ENCODE measurements at regions not wholly inside any gene's neighbourhood (a gene's known extent, or its start where the extent isn't known, plus 50 kb on each side); places are given as distances from the start of the nearest gene placed in this dataset.
A peak's percentile ranks its signal among the peaks of the same experiment; 100 is the strongest.
"Not testable (repeated sequence)": the region's sequence is repeated elsewhere in the genome, so short reads cannot be mapped to it uniquely, and the experiment has no call there.

DNA sequence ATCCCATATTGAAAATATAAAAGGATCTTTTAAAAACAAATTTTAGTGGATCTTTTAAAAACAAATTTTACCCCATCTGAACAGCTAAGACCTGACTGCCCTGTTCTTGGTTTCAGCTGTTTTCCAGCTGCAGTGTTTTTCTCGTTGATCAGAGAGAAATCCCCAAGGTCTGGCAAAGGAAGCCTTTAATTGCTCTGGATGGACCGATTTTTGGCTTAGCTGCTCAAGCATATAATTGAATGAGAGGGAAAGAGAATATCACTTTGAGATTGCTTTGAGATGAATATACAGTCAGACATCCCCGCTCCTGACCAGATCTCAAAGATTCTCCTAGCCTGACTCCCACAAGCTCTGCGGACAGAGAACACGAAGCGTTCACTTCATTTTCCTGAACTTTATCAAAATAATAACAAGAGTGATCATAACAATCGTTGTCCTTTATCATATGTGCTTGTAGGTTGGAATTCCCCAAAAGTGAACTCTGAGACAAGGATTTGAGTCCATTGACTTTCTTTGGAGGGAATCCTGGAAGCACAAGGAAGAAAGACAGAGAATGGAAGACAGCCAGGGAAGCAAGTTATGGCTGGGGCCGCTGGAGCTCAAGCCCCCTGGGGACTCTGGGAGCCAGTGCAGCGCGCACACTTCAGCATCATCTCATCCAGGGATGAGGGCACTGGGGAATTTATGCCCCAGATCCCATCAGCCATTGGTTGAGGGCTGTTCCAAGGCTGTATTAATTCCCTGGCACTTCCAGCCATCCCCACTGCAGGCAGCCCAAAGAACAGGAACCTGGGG is 101.3 kb downstream of the SNX5 start:
- Mint-ChIP-seq H3K27ac (no peak overlapping the region), H3K4me1 (peaks cover 11% of the 10 kb centered on the region), H3K4me3 (no peak overlapping the region), H3K9me3 (no peaks in the 10 kb centered on the region), H3K27me3 (peaks cover 26% of the 10 kb centered on the region)
- ATAC-seq (no peak), DNase-seq (no peak)

DNA sequence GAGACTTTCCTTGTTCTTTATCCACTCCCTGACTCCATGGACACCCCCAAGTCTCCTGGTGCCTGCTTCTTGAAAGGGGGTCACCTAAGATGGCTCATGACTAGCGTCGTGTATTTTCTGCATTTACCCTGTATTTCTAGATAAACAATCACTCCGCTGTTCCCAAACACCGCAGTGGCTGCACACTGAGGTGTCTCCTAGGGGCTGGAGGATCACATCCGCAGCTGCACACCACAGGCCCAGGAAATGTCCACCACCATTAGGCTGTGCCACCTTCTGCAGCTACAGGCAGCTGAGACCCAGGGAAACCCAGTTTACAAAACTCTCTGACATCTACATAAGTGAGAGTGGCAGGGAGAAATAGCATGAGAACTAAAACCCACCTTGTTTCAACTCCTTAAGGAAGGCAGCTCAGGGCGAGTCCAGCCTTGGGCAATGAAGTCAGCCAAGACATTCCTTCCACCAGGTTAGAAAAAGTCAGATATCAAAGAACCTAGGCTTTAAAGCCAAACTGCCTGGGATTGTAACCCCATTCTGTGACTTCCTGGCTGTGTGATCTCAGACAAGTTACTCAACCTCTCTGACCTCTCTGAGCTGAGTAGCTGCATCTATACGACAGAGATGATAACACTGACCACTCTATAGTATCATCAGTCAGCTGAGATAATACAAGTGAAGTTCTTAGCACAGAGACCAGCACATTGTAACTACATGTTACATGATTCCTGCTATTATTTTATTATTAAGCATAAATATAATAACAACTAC is 102.2 kb downstream of the SNX5 start:
- Mint-ChIP-seq H3K4me1 (peaks cover 2% of the 10 kb centered on the region), H3K9me3 (no peaks in the 10 kb centered on the region)
- ATAC-seq: no peak

DNA sequence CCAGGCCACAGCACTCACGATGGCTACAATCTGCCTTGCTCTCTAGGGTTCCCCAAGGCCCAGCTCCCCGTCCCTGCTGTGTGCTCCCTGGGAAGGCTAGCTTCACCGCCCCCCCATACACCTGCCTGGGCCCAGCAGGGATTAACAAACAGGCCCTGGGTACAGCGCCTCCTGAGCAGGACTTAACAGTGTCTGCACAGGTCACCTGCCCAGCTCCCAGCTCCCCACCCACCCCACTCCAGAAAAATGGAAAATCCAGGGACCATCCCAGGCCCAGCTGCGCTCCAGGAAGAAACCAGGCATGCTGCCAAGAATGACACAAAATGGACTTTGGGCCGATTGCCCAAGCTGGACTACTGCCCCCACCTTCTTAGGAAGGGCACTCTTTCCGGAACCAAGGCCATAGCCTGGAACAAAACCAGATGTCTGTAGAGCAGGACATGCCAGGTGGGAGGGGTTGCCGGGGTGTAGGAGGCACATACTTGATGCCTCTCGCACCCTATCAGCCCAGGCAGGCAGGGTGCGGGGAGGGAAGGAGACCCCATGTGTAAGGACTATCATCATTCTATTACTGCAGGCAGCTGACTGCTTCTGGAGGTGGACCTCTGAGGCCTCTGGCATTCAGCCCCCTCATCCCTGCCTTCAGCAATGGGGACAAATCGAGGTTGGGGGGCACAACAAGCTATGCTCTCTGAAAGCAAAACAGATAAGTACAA is 104.9 kb downstream of the SNX5 start:
- peaks cover 30% of the 10 kb centered on the region for H3K27me3 Mint-ChIP-seq
- H3K4me1 Mint-ChIP-seq: peaks cover 19% of the 10 kb centered on the region
- H3K27ac Mint-ChIP-seq: no peak overlapping the region
- H3K4me3 Mint-ChIP-seq: no peak overlapping the region
- ATAC-seq: no peak
- no peaks in the 10 kb centered on the region for H3K9me3 Mint-ChIP-seq
- no peak for DNase-seq

More for the DNA sequence above, 102.2 kb downstream of the SNX5 start:
- Mint-ChIP-seq H3K27ac (no peak overlapping the region), H3K4me3 (no peak overlapping the region), H3K27me3 (peaks cover 26% of the 10 kb centered on the region)
- no peak for DNase-seq

DNA sequence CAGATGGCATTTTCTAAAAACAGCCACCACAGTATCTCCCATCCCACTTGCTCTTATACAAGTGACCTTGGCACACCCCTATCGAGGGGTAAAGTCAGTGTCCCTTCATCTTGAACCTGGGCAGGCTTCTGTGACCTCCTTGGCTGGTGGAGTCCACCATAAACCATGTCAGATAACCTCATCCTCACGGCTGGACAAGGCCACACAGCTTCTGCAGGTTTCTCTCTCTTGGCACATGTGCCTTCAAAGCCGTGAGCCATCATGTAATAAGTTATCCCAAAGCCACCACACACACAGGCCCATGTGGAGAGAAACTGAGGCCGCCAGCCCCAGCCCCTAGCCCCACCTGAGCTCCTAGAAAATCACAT is 105.4 kb downstream of the SNX5 start:
- ATAC-seq (no peak), DNase-seq (no peak)
- no peak overlapping the region for H3K4me3 Mint-ChIP-seq
- no peaks in the 10 kb centered on the region for H3K9me3 Mint-ChIP-seq
- H3K27ac Mint-ChIP-seq: no peak overlapping the region
- H3K27me3 Mint-ChIP-seq: peaks cover 30% of the 10 kb centered on the region
- peaks cover 19% of the 10 kb centered on the region for H3K4me1 Mint-ChIP-seq

DNA sequence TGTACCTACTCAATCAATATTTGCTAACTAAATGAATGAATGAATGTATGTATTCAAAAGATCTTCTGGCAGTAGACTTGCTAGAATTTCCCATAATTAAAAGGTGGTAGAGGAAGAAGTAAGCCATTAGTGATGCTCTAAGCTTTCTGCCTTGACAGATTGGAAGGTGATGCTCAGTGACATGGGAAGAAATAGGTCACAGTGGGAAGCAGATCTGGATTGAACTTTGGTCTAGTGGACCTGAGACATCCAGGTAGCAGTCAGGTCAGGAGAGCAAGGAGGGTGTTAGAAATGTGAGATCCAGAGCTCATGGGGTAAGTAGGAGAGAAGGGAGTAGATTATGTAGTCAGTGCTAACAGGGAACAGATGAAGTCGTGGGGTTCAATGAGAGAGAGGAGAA is 106.4 kb downstream of the SNX5 start:
- Mint-ChIP-seq H3K4me1 (peaks cover 19% of the 10 kb centered on the region), H3K9me3 (no peaks in the 10 kb centered on the region), H3K4me3 (no peak overlapping the region), H3K27ac (peak overlapping the region in 1 of 2 donors; percentile 15), H3K27me3 (peaks cover 30% of the 10 kb centered on the region)
- DNase-seq: no peak
- ATAC-seq: no peak

DNA sequence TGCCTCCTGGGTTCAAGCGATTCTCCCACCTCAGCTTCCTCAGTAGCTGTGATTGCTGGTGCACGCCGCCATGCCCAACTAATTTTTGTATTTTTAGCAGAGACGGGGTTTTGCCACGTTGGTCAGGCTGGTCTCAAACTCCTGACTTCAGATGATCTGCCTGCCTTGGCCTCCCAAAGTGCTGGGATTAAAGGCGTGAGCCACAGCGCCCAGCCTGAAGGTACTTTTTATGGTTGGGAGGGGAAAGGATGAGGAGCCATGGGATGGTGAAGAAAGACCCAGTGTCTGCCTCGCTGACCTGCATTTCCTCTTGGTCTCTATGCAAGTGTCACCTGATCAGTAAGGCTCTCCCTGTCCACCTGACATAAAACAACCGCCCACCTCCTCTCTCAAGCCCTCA is 107.0 kb downstream of the SNX5 start:
- DNase-seq, H3K27ac Mint-ChIP-seq, H3K9me3 Mint-ChIP-seq, ATAC-seq, H3K4me3 Mint-ChIP-seq: not testable (repeated sequence)
- peaks cover 30% of the 10 kb centered on the region for H3K27me3 Mint-ChIP-seq
- H3K4me1 Mint-ChIP-seq: peaks cover 22% of the 10 kb centered on the region

DNA sequence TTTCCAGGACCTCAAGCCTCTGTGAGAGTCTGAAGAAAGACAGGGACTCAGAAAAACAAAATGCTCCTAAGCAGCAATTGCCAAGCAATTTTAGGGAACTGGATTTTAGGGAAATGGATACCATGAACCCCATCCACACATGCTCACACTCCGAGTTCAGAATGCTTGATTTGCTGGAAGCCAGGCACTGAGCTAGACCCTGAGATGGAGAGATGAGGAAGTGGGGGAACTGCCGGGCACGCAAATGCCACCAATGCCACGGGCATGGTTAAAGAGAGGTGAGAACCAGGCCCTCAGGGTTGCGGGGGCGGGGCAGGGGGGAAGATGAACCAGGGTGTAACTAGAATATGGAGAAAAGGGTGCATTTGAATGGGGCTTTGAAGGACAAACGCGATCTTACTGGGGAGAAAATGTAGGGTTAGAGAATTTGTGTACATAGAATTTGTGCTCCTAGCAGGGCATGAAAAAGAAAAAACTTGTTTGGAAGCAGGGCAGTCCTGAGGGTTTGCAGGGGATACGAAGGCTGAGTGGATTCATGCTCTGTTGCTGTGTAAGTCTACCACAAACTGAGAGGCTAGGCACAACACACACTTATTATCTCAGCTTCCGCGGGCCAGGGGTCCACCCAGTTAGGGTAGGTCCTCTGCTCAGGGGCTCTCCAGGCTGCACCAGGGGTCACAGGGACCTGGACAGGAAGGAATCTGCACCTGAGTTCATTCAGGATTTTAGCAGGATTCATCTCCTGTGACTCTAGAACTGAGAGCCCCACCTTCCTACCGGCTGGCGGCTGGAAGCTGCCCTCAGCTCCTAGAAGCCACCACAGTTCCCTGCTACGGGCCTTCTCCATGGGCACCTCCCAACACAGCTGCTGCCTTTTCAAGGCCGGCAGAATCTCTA is 108.0 kb downstream of the SNX5 start:
- peaks cover 32% of the 10 kb centered on the region for H3K4me1 Mint-ChIP-seq
- ATAC-seq (no peak), DNase-seq (no peak)
- no peak overlapping the region for H3K27ac Mint-ChIP-seq
- H3K9me3 Mint-ChIP-seq: no peaks in the 10 kb centered on the region
- H3K27me3 Mint-ChIP-seq: peaks cover 30% of the 10 kb centered on the region
- H3K4me3 Mint-ChIP-seq: no peak overlapping the region

DNA sequence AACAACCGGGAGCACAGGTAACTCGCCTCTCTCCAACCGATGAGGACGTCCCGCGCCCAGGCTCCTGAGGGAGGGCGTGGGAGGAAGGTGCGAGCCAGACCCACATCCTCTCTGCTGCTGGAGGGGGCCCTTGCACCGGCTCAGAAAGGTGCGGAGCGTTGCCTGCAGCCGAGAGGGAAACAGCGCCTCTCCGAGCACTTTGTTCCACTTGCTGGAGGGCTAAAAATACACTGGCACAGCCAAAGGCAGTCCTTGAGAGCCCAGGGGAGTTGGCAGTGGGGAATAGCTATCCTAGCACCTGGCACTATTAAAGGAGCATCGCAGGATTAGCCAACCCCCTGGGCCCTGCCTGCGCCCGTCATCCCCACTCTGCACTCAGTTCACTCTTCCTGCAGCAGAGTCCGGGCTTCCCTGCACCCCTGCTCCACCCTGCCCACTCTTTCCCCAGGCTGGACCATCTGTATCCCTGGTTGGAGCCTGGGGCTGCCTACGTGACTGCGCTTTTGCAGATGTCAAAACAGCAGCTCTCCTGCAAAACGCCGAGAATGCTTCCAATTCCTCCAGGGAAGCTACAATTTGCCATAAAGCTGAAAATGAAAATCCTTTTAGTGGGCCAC is 108.9 kb downstream of the SNX5 start:
- Mint-ChIP-seq H3K9me3 (no peaks in the 10 kb centered on the region), H3K4me3 (peak overlapping the region in 1 of 2 donors; percentile 16), H3K27ac (no peak overlapping the region), H3K27me3 (peaks cover 30% of the 10 kb centered on the region), H3K4me1 (peaks cover 32% of the 10 kb centered on the region)
- ATAC-seq: peak; percentile 88
- peak; percentile 35 to 44 for DNase-seq

DNA sequence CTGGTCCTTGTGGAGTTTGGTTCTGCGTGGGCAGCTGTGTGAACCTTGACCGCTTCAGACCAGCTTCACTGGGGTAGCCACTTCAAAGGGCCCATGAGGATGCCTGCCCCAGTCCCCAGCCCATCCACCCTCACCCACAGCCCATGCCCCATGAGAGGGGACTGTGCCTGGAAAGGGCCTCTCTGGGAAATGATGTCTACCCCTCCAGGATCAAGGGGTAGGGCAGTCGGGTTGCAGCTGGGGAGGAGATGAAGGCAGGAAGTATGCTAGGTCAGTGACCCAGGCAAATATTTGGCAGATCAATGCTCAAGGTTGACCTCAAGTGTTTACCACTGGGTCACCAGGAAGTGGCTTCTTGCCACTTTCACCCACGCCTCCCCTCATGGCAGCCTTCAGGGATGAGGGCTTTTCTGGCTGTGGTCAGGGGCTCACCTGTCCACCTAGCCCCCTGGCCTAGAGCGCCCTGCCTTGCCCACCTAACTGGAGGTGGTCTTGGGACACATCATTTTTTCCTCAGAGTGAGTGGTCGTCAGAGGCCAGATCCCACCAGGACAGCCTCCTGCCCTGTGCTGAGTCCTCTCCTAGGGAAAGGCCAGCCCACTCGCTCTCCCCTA is 109.5 kb downstream of the SNX5 start:
- ATAC-seq: peak; percentile 61

DNA sequence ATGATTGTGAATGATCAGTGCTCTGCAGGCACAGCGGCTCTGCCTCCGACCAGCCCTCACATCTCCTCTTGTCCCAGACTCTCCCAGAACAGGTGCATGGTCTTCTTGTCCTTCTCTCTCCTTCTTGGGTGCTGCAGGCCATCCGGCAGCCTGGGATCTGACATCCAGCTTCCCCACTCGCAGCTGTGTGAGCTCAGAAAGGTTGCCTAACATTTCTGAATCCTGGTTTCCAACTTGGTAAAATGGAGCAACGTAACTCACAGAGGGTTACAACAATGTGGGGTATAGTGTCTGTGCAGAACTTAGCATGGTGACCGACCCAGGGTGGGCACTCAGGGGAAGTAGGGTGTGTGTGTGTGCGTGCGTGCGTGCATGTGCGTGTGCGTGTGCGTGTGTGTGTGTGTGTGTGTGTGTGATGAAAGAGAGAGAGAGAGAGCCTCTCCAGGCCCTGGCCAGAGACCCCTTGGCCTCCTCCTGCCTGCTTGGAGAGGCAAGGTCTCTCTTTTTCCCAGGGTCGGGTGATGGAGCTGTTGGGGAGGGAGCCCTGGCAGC is 110.1 kb downstream of the SNX5 start:
- no peak for ATAC-seq
- H3K27me3 Mint-ChIP-seq: peaks cover 38% of the 10 kb centered on the region
- H3K4me1 Mint-ChIP-seq: peaks cover 32% of the 10 kb centered on the region

More for the DNA sequence above, 109.5 kb downstream of the SNX5 start:
- H3K27me3 Mint-ChIP-seq: peaks cover 36% of the 10 kb centered on the region
- H3K4me3 Mint-ChIP-seq: peak overlapping the region in 1 of 2 donors; percentile 16
- peak in 1 of 2 donors; percentile 21 for DNase-seq
- H3K27ac Mint-ChIP-seq: no peak overlapping the region
- no peaks in the 10 kb centered on the region for H3K9me3 Mint-ChIP-seq
- peaks cover 32% of the 10 kb centered on the region for H3K4me1 Mint-ChIP-seq

DNA sequence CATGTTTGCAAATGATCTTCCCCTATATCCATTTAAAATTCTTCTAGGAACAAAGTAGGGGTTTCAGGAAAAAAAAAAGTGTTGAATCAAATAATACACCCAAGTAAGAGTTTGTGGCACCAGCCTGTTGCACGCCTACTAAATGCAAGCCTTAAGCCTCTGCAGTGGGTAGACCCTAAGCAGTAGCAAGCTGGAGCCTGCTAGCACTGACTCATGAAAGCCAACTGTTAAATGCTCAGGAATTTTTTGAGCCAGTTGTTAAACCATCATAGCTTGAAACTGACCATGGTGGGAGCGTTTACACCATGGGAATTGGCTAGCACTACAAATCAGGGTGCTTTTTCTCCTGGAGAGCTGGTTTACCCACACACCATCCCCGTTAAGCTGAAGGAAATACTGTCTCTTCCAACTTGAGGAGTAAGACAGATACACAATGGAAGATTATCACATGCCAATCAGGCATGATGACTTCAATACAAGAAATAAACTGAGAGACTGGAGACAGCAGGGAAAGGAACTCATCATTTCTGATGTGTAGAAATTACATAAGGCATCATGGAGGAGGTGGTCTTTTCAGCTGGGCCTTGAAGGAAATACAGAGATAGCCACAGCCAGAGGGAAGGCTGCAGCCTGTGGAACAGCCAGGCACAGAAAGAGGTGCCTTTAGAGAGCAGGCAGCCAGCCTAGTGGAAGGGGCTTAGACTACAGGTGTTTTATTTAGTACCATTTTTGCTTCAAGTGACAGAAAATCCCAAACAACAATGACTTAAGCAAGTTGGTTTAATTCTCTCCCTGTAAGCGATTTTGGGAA is 110.8 kb downstream of the SNX5 start:
- ATAC-seq (no peak), DNase-seq (no peak)
- Mint-ChIP-seq H3K27ac (no peak overlapping the region), H3K9me3 (no peaks in the 10 kb centered on the region), H3K4me1 (peaks cover 32% of the 10 kb centered on the region), H3K27me3 (peaks cover 38% of the 10 kb centered on the region), H3K4me3 (no peak overlapping the region)

More for the DNA sequence above, 110.1 kb downstream of the SNX5 start:
- H3K27ac Mint-ChIP-seq: no peak overlapping the region
- no peaks in the 10 kb centered on the region for H3K9me3 Mint-ChIP-seq
- no peak overlapping the region for H3K4me3 Mint-ChIP-seq
- no peak for DNase-seq

DNA sequence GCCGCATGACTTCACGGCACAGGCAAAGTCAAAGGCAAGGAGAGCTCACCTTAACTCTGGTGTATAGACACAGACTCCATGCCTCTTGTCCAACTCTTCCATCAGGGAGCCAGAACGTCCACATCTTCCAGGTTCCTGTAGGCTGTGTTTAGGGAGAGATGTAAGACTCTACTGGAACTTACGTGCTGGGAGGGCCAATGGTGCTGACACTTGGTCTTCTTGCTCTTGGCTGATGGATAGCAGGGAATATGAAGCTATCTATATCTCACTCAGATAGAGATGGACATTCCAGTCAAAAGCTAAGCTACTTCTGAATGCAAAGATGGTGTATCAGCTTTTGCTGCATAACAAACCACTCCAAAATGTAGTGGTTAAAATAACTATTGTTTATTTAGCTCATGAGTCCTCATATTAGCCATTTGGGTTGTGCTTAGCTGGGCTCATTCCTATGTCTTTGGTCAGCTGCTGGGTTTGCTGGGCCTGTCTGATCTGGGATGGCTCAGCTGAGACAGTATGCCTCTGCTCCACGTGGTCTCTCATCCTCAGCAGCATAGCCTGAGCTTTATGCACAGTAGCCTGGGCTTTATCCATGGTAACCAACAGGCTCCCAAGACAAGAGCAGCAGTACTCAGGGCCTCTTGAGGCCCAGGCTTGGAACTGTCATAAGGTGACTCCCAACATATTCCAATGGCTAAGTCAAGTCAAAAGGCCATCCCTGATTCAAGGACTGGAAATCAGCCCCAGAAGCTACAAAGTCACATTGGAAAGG is 111.6 kb downstream of the SNX5 start:
- no peaks in the 10 kb centered on the region for H3K9me3 Mint-ChIP-seq
- H3K4me3 Mint-ChIP-seq: no peak overlapping the region
- ATAC-seq (no peak), DNase-seq (no peak)
- H3K4me1 Mint-ChIP-seq: peaks cover 32% of the 10 kb centered on the region
- H3K27ac Mint-ChIP-seq: no peak overlapping the region
- H3K27me3 Mint-ChIP-seq: peaks cover 30% of the 10 kb centered on the region
